ENCODE measurements at regions not wholly inside any gene's neighbourhood (a gene's known extent, or its start where the extent isn't known, plus 50 kb on each side); places are given as distances from the start of the nearest gene placed in this dataset.

DNA sequence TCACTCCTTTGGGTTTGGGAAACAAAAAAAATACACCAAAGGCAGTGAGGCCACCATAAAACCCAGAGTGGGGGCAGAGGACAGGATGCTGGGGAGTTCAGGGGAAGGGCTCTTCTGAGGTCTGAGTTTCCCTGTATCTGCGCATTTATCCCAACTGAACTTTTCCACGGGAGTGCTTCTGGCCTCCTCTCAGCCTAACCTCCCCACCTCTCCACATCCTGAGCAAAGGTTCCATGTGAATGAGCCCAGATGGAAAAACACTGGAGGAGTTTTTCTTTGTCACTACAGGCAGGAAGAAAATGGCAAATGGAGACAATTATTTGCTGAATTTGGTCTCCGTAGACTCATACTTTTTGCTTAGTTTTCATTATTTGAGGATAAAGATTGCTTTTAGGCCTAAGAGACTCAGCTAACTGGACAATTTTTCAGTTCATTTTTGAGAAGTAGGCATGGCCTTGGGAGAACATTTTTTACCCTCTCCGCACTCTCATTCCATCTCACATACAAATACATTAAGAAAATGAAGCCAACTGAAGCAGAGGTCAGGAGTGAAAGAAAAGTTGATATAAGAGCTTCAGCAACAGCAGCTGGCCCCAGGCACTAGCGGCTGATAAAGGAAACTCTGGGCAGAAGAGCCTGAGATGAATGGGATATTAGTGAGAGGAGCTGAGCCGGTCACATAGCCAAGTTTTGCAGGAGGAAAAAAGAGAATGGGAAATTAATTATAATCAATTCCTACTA, 82.6 kb upstream of the CYP1B1 start:
- DNase-seq = no peak
- no peaks in the 10 kb centered on the region for H3K9me3 ChIP-seq
- peaks cover 0 to 2% (median 0%) of the 10 kb centered on the region in 7 donors for H3K27me3 ChIP-seq
- H3K36me3 ChIP-seq = no peaks in the 10 kb centered on the region
- 66 to 71% methylated on average over 6 of the region's 6 CpGs for WGBS, 2 donors
- TF ChIP-seq, protein P1, sequence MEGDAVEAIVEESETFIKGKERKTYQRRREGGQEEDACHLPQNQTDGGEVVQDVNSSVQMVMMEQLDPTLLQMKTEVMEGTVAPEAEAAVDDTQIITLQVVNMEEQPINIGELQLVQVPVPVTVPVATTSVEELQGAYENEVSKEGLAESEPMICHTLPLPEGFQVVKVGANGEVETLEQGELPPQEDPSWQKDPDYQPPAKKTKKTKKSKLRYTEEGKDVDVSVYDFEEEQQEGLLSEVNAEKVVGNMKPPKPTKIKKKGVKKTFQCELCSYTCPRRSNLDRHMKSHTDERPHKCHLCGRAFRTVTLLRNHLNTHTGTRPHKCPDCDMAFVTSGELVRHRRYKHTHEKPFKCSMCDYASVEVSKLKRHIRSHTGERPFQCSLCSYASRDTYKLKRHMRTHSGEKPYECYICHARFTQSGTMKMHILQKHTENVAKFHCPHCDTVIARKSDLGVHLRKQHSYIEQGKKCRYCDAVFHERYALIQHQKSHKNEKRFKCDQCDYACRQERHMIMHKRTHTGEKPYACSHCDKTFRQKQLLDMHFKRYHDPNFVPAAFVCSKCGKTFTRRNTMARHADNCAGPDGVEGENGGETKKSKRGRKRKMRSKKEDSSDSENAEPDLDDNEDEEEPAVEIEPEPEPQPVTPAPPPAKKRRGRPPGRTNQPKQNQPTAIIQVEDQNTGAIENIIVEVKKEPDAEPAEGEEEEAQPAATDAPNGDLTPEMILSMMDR (IDR thresholded peaks at IDR 0.05) = no peak
- peak overlapping the region in 9 of 10 donors; percentile 36 to 85 (median 70) for H3K27ac ChIP-seq
- no peak overlapping the region for H3K4me3 ChIP-seq
- peaks cover 0 to 46% (median 20%) of the 10 kb centered on the region in 9 donors for H3K4me1 ChIP-seq
- peak in 4 of 8 donors; percentile 25 to 46 (median 38) for ATAC-seq
- intact Hi-C loops (cut with DNase I) = no loop called here

DNA sequence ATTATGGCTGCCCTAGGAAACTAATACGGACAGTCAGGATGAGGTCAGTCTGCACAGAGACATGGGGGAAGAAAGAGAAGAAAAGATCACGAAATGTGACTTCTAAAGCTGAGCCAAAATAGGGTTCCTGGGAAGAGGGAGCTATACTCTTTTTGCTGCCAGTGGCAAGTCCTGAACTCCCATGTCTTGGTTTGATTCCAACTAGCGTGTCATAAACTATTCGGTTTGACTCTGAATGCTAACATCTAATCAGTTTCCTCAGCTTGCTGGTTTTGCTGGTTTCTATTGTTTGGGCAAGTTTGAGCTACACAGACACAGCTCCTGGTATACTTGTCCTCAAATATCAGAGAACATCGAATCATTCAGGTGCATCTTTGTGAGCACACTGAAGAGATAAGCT, 80.5 kb upstream of the CYP1B1 start:
- DNase-seq (no peak), ATAC-seq (no peak)
- intact Hi-C loops (cut with DNase I) = no loop called here
- Histone ChIP-seq H3K4me3 (no peak overlapping the region), H3K9me3 (no peaks in the 10 kb centered on the region), H3K27me3 (peaks cover 0 to 2% (median 0%) of the 10 kb centered on the region in 7 donors), H3K36me3 (no peaks in the 10 kb centered on the region), H3K27ac (peak overlapping the region in 5 of 10 donors; percentile 22 to 85 (median 79)), H3K4me1 (peaks cover 0 to 46% (median 20%) of the 10 kb centered on the region in 9 donors)
- 65 to 80% methylated on average over 5 of the region's 5 CpGs for WGBS, 2 donors
- TF ChIP-seq, protein P1 (IDR thresholded peaks at IDR 0.05) = no peak

DNA sequence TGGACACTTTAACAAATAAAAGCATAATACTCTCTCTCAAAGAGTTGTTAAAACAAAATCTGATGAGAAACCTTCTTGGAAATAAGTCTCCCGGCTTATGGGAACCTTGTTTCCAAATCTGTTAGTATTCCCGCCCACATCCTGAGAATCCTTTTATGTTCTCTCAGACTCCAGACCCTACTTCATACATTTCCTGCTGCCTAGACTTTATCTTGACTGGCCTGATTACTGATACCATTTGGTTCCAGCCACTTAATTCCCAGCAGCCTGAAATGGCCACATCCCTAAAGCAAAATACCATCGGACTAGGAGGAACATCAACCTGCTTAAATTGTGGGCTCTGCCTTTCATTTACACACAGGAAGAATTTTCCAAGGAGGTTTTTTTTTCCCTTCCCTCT, 79.1 kb upstream of the CYP1B1 start:
- no peak for DNase-seq
- Histone ChIP-seq H3K4me1 (peaks cover 0 to 39% (median 12%) of the 10 kb centered on the region in 9 donors), H3K36me3 (no peaks in the 10 kb centered on the region), H3K27me3 (peaks cover 0 to 2% (median 0%) of the 10 kb centered on the region in 7 donors), H3K9me3 (no peaks in the 10 kb centered on the region), H3K4me3 (no peak overlapping the region), H3K27ac (peak overlapping the region in 7 of 10 donors; percentile 49 to 85 (median 61))
- intact Hi-C loops (cut with DNase I) = no loop called here
- ATAC-seq = peak in 5 of 8 donors; percentile 14 to 61 (median 43)
- TF ChIP-seq, protein P1 (IDR thresholded peaks at IDR 0.05) = no peak
- 32 to 46% methylated on average over 3 of the region's 3 CpGs for WGBS, 2 donors

DNA sequence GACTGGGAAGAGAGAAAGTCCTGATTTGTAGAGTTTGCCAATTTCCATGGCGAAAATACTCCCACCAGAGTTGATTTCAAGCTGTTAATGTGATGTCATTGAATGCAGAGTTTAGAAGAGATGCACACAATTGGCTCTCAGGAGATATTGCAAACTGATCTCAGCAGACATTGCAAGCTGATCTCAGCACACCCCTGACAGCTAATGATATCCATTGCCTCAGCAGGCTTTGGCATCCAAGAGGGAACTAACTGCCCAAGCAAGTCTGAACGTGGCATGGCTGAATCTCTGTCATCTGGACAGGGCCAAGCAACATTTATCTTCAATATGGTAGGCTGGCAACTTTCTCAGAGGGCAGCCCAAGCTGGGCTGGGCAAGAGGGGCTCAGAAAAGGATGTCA, 78.4 kb upstream of the CYP1B1 start:
- DNase-seq (no peak), ATAC-seq (no peak)
- intact Hi-C loops (cut with DNase I) = no loop called here
- Histone ChIP-seq H3K36me3 (no peaks in the 10 kb centered on the region), H3K27me3 (peaks cover 0 to 2% (median 0%) of the 10 kb centered on the region in 7 donors), H3K4me3 (no peak overlapping the region), H3K27ac (peak overlapping the region in 7 of 10 donors; percentile 49 to 85 (median 61)), H3K9me3 (no peaks in the 10 kb centered on the region), H3K4me1 (peaks cover 0 to 40% (median 10%) of the 10 kb centered on the region in 9 donors)
- 55 to 65% methylated on average over 2 of the region's 2 CpGs for WGBS, 2 donors
- TF ChIP-seq, protein P1 (IDR thresholded peaks at IDR 0.05) = no peak
